ENCODE measurements at regions not wholly inside any gene's neighbourhood (a gene's known extent, or its start where the extent isn't known, plus 50 kb on each side); places are given as distances from the start of the nearest gene placed in this dataset.

- TF ChIP-seq POLR2AphosphoS5 (IDR thresholded peaks at IDR 0.05; ENCODE audit: low read depth, low read length) (no peak), SIN3A (IDR thresholded peaks at IDR 0.05; ENCODE audit: borderline replicate concordance, insufficient read depth, low read depth, low read length) (no peak)
These were observed 762.3 kb downstream of the PRELID2 start for GRCh38 chr5:145072889-145073288.
